ENCODE measurements at regions not wholly inside any gene's neighbourhood (a gene's known extent, or its start where the extent isn't known, plus 50 kb on each side); places are given as distances from the start of the nearest gene placed in this dataset.
"Not testable (repeated sequence)": the region's sequence is repeated elsewhere in the genome, so short reads cannot be mapped to it uniquely, and the experiment has no call there.

DNA sequence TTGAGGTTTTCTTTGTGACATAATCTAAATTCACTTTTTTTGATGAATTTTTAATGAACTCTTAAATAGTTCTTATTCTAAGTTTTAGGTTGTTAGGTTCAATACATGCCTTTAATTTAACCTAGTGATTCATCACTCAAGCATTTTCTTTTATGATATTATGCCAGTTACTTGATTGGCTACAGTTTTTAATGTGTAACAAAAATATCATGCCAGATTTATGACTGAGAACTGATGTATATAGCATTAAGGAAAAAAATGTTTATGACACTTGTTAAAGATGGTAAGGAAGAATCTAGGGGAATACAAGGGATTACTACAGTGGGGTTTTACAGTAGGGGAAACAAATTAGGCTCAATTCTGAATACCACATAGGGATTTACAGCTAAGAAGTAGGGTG lies 103.1 kb downstream of the VGLL3 start:
- DNase-seq, result no peak

GRCh38 chr3:86880066-86880465 lies 110.9 kb downstream of the VGLL3 start:
- DNase-seq, result no peak

- DNase-seq, result not testable (repeated sequence)
These were observed 114.3 kb downstream of the VGLL3 start for GRCh38 chr3:86876504-86877181.

GRCh38 chr3:86874790-86875189 lies 116.2 kb downstream of the VGLL3 start:
- DNase-seq, result not testable (repeated sequence)

- DNase-seq, result no peak
These were observed 121.4 kb downstream of the VGLL3 start for GRCh38 chr3:86869566-86869965.

DNA sequence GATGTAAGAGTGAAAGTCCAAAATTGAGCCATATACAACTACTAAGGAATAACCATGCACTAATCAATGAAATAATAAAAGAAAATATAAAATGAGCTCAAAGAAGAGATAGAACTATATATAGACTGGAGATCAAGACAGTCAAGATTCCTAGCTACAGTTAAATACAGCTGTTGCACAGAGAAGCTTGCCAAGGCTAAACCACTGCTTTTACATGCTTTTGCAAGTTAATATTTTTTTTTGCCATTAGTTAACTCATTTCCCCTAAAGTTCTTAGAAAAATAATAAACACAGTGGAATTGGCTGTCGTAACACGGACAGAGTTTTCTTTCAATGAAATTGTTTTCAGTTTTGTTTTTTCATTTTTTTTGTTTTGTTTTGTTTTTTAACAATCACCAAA lies 123.0 kb downstream of the VGLL3 start:
- no peak for DNase-seq

- no peak for DNase-seq
These were observed 125.4 kb downstream of the VGLL3 start for GRCh38 chr3:86865506-86865905.

- DNase-seq, result no peak
These were observed 134.2 kb downstream of the VGLL3 start for GRCh38 chr3:86856711-86857110.

GRCh38 chr3:86849991-86850390 lies 141.0 kb downstream of the VGLL3 start:
- no peak for DNase-seq

GRCh38 chr3:86845726-86846125 lies 145.2 kb downstream of the VGLL3 start:
- DNase-seq, result no peak

DNA sequence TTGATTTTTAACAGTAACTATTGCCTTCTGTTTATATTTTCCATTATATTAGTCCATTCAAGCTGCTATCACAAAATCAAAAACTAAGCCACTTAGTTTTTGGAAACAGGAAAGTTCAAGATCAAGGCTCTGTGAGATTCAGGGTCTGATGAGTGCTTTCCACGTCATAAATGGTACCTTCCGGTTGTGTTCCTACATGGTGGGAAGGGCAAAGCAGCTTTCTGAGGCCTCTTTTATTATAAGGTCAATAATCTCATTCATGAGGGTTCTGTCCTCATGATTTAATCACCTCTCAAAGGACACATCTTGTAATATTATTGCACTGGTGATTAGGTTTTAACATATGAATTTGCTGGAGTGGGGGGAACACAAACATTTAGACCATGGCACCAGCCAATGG lies 152.0 kb downstream of the VGLL3 start:
- no peak for DNase-seq

DNA sequence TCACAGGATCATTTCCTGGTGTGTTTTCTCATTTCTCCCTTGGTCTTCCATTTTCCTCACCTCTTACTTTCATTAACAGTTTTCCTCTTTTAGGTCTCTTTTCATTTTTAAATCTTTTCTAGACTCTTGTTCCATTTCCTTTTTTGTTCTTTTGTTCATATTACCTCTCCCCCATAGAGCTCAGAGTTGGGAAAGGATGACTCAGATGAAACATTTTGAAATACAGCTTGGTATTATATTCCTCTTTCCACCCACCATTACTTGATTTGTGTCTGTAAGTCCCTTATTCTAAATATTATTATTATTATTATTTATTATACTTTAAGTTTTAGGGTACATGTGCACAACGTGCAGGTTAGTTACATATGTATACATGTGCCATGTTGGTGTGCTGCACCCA lies 153.1 kb downstream of the VGLL3 start:
- DNase-seq, result no peak

DNA sequence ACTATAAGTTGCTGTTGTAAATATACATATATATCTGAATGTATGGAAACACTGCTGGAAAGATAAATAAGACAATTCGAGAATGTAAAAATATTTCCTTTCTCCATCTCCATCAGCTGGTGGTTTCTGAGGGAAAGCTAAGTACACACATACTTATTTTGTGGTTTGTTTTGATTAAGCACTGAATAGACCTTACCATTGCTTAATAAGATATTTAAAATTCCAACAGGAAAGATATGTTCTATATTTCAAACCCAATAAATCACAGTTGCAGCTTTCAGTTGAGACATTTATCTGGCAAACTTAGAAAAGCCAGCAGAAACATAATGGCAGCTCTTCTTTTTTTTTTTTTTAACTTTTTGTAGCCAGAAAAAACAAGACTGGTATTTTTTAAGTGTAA lies 160.4 kb downstream of the VGLL3 start:
- no peak for DNase-seq

- DNase-seq, result no peak
These were observed 162.2 kb downstream of the VGLL3 start for GRCh38 chr3:86828751-86829150.

GRCh38 chr3:86827582-86827981 lies 163.4 kb downstream of the VGLL3 start:
- not testable (repeated sequence) for DNase-seq

DNA sequence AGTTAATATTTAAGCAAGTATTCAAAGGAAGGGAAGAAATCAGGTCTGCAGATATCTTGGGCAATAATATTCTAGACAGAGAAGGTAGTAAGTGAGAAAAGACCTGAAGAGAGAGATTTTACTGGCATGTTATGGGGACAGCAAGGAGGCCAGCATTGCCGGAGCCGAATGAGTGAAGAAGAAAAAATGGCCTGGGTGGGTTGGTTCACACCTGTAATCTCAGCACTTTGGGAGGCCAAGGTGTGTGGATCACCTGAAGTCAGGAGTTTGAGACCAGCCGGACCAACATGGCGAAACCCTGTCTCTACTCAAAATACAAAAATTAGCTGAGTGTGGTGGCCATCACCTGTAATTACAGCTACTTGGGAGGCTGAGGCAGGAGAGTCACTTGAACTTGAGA lies 164.7 kb downstream of the VGLL3 start:
- no peak for DNase-seq

- DNase-seq, result no peak
These were observed 175.1 kb downstream of the VGLL3 start for GRCh38 chr3:86815880-86816279.

- DNase-seq, result no peak
These were observed 175.9 kb downstream of the VGLL3 start for GRCh38 chr3:86814918-86815655.

DNA sequence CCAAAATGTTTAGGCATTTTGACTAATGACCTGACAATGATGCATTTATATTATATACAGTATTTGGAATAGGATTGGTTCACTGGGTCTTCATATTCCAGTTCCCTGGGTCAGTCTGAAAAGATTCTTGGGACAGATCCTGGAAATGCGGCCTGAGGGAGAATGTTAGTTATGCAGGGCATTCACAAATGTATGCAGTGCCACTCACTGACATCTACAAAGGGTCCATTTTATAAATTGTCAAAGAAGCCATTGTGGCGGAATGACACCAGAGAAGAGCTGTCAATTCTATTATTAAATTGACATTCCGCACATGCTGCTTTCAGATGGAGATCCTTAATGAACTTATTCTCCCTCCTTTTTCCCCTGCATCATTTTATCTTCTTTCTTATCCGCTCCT lies 176.6 kb downstream of the VGLL3 start:
- DNase-seq, result no peak

DNA sequence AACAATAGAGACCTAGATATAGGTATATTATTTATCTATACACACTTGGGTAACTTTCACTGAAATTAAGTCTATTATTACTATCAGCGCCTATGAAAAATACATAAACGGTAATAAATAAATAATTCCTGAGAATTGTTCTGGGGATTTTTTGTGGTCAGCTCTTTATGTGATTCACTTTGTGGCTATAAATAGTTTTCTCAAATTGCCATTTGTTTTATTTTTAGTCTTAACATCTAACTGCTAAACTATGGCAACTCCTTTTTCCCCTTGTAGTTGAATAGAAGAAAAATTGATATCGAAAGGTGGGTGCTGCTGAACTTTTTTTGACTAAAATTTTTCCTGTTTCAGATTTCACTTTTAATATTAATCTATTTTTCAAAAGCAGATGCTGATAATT lies 189.0 kb downstream of the VGLL3 start:
- no peak for DNase-seq

DNA sequence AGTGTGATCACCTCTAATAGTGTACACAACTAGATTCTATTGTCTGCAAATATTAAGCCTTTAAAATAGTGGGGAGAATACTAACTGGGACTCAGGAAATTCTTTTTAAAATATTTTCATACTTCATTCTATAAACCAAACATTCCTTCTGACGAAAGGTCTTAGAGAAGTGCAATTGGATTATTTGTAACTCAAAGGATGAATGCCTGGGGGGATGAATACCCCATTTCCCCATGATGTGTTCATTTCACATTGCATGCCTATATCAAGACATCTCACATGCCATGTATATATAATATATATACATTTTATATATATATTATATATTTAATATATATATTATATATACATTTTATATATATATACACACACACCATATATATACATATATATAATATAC lies 189.9 kb downstream of the VGLL3 start:
- DNase-seq, result no peak

DNA sequence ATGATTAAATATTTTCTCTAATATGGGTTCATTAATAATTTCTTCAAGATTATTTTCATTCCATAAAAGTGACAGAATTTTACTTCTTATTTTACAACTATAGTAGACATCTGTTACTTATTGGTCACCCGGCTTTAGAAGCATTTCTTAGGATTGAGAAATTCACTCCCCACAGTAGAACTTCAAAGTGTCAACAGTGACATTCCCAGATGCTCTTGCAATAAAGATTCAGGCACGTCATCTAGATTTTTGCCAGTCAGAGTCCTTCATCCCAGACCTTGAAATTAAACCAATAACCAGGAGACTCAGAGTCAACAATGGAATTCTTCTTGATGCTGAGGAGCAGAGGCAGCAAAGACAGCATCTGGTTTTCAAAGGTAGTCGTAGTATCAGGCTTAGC lies 190.8 kb downstream of the VGLL3 start:
- DNase-seq, result no peak

DNA sequence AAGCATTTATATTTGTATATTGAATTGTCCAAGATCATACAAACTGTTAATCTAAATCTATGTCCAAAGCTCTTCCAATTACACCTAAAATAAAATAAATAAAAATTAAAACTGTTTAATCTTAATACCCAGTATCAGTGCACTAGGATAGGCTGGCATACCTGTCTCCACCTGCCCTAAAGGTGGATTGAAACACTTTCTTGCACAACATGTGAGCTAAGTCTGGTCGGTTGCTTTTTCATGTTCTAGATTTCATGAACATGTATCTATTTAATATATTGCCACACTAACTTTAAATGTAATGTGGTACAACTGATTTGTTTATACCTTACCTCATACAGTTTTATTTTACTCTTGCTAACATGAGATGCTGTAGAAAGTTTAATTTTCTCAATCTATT lies 193.0 kb downstream of the VGLL3 start:
- no peak for DNase-seq

DNA sequence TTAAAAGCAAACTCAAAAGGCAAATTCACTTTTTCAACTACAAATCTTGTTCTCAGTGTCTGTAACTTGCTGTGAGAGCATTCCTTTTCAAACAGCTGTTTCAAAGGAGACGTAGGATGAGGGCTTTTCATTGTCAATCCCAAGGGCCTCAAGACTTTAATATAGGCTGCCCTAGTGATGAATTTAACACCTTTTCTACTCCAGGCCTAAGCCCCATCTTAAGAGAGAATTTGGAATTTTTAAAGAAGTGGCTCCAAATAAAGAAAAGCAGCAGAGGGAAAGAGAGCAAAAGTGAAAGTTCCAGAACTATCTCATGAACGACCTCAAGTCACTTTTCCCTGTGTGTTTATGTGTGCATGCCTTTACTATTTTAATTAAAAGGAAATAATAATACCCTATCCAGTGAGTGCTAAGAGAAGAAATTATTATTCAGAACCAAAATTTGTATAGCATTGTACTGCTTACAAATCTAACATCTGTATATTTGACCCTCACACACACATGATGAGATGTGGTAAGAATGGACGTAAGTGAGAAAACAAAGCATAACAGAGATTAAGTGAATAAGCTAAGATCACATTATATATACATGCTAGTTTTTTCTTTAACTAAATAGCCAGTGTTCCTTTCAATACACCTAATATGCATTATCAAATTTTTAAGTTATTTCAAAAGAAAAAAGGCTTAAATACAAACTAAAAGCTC lies 196.4 kb downstream of the VGLL3 start:
- no peak for DNase-seq
